ENCODE measurements at regions not wholly inside any gene's neighbourhood (a gene's known extent, or its start where the extent isn't known, plus 50 kb on each side); places are given as distances from the start of the nearest gene placed in this dataset.

- no peak for DNase-seq (ENCODE audit: low read depth in 2 of 2)
Measured at GRCh38 chr17:73982871-73983270, 220.6 kb upstream of the RPL38 start.

GRCh38 chr17:73983621-73984400 is 219.7 kb upstream of the RPL38 start:
- DNase-seq (ENCODE audit: low read depth in 2 of 2) = no peak

- DNase-seq (ENCODE audit: low read depth in 2 of 2) = no peak
Measured at GRCh38 chr17:73984941-73985340, 218.5 kb upstream of the RPL38 start.

GRCh38 chr17:73985466-73986015 is 217.9 kb upstream of the RPL38 start:
- DNase-seq (ENCODE audit: low read depth in 2 of 2) = no peak

GRCh38 chr17:73986641-73987177 is 216.8 kb upstream of the RPL38 start:
- DNase-seq (ENCODE audit: low read depth in 2 of 2) = no peak

- DNase-seq (ENCODE audit: low read depth in 2 of 2) = no peak
Measured at GRCh38 chr17:73987395-73987794, 216.1 kb upstream of the RPL38 start.

- DNase-seq (ENCODE audit: low read depth in 2 of 2) = no peak
Measured at GRCh38 chr17:73987845-73988509, 215.5 kb upstream of the RPL38 start.

- no peak for DNase-seq (ENCODE audit: low read depth in 2 of 2)
Measured at GRCh38 chr17:73989671-73990070, 213.8 kb upstream of the RPL38 start.

GRCh38 chr17:73990290-73990689 is 213.2 kb upstream of the RPL38 start:
- no peak for DNase-seq (ENCODE audit: low read depth in 2 of 2)

GRCh38 chr17:73991260-73991659 is 212.2 kb upstream of the RPL38 start:
- no peak for DNase-seq (ENCODE audit: low read depth in 2 of 2)

GRCh38 chr17:73994946-73995345 is 208.5 kb upstream of the RPL38 start:
- no peak for DNase-seq (ENCODE audit: low read depth in 2 of 2)

GRCh38 chr17:73997059-73997458 is 206.4 kb upstream of the RPL38 start:
- DNase-seq (ENCODE audit: low read depth in 2 of 2) = no peak

GRCh38 chr17:73998249-73998648 is 205.2 kb upstream of the RPL38 start:
- DNase-seq (ENCODE audit: low read depth in 2 of 2) = no peak

- DNase-seq (ENCODE audit: low read depth in 2 of 2) = peak in 1 of 2 donors; percentile 31
Measured at GRCh38 chr17:73998653-73999645, 204.5 kb upstream of the RPL38 start.

- no peak for DNase-seq (ENCODE audit: low read depth in 2 of 2)
Measured at GRCh38 chr17:74001145-74001544, 202.3 kb upstream of the RPL38 start.

- DNase-seq (ENCODE audit: low read depth in 2 of 2) = no peak
Measured at GRCh38 chr17:74002241-74002640, 201.2 kb upstream of the RPL38 start.

- no peak for DNase-seq (ENCODE audit: low read depth in 2 of 2)
Measured at GRCh38 chr17:74004056-74004455, 199.4 kb upstream of the RPL38 start.

GRCh38 chr17:74005790-74006189 is 197.7 kb upstream of the RPL38 start:
- no peak for DNase-seq (ENCODE audit: low read depth in 2 of 2)

- DNase-seq (ENCODE audit: low read depth in 2 of 2) = no peak
Measured at GRCh38 chr17:74006371-74006770, 197.1 kb upstream of the RPL38 start.

- peak in 1 of 2 donors; percentile 12 for DNase-seq (ENCODE audit: low read depth in 2 of 2)
Measured at GRCh38 chr17:74008196-74008595, 195.3 kb upstream of the RPL38 start.

GRCh38 chr17:74009056-74009625 is 194.3 kb upstream of the RPL38 start:
- DNase-seq (ENCODE audit: low read depth in 2 of 2) = no peak
